ENCODE measurements at regions not wholly inside any gene's neighbourhood (a gene's known extent, or its start where the extent isn't known, plus 50 kb on each side); places are given as distances from the start of the nearest gene placed in this dataset.

DNA sequence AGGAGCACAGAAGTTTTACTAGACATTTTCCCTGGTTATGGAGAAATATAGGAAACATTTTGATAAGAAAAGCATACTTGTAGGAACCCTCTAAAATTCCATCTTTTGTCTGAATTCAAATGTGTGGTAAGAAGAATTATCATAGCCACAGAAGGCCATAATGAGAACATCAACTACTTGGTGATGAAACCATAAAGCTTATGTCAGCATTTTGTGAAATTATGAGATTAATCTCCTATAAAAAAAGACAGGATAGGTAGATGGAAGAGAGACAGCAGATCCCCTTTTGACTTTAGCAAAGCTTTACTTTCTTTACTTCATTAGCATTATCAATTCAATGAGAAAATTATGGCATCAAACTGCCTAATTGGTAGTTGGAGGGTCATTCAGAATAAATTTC, 697.0 kb downstream of the IGSF11 start:
- TF ChIP-seq TAF1 (IDR thresholded peaks at IDR 0.05; ENCODE audit: borderline replicate concordance, insufficient read depth, low read length): no peak
- TF ChIP-seq, protein P1, sequence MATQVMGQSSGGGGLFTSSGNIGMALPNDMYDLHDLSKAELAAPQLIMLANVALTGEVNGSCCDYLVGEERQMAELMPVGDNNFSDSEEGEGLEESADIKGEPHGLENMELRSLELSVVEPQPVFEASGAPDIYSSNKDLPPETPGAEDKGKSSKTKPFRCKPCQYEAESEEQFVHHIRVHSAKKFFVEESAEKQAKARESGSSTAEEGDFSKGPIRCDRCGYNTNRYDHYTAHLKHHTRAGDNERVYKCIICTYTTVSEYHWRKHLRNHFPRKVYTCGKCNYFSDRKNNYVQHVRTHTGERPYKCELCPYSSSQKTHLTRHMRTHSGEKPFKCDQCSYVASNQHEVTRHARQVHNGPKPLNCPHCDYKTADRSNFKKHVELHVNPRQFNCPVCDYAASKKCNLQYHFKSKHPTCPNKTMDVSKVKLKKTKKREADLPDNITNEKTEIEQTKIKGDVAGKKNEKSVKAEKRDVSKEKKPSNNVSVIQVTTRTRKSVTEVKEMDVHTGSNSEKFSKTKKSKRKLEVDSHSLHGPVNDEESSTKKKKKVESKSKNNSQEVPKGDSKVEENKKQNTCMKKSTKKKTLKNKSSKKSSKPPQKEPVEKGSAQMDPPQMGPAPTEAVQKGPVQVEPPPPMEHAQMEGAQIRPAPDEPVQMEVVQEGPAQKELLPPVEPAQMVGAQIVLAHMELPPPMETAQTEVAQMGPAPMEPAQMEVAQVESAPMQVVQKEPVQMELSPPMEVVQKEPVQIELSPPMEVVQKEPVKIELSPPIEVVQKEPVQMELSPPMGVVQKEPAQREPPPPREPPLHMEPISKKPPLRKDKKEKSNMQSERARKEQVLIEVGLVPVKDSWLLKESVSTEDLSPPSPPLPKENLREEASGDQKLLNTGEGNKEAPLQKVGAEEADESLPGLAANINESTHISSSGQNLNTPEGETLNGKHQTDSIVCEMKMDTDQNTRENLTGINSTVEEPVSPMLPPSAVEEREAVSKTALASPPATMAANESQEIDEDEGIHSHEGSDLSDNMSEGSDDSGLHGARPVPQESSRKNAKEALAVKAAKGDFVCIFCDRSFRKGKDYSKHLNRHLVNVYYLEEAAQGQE (IDR thresholded peaks at IDR 0.05; ENCODE audit: insufficient read depth in 1 of 2, low read depth in 2 of 2, low read length in 2 of 2): no peak
- TF ChIP-seq POLR2AphosphoS5 (IDR thresholded peaks at IDR 0.05; ENCODE audit: low read depth, low read length): no peak
- no peak for TF ChIP-seq FOXP2 (optimal IDR thresholded peaks at IDR 0.05; ENCODE audit: borderline replicate concordance, extremely low read depth, extremely low read length, insufficient read depth)
- no peak for TF ChIP-seq SIN3A (IDR thresholded peaks at IDR 0.05; ENCODE audit: borderline replicate concordance, insufficient read depth, low read length)

DNA sequence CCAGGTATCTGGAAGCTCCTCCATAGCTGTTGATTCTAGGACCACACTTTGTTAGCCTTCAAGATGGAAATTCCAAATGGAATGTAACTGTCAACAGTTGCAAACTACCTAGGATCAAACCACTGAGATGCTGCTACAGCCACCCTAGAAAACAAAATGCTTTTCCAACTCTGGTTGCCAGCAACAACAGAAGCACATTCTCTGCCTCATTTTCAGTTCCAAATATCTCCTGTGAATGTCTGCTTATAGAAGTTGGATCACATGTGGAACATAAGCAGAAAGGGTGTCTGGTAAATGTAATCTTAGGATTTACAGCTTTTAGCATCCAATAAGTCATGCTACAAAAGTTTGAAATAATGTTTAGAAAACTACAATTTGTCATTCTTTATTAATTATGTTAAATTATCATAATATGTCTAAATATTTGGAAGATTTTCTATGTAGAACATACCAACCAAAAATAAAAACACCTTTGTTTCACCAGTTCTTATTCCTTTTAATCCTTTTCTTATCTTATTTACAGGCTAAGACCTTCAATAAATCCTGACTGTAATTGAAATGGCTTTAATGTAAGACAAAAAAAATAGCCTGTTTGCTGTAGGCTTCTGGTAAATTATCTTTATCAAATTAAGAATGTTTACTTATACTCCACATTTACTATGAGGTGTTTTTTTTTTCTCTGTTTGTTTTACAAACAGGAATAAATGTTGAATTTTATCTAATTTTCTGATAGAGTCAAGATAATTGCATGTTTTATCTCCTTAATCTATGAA, 687.1 kb downstream of the IGSF11 start:
- TF ChIP-seq POLR2AphosphoS5 (IDR thresholded peaks at IDR 0.05; ENCODE audit: low read depth, low read length) (no peak), TAF1 (IDR thresholded peaks at IDR 0.05; ENCODE audit: borderline replicate concordance, insufficient read depth, low read length) (no peak), SIN3A (IDR thresholded peaks at IDR 0.05; ENCODE audit: borderline replicate concordance, insufficient read depth, low read length) (no peak), FOXP2 (optimal IDR thresholded peaks at IDR 0.05; ENCODE audit: borderline replicate concordance, extremely low read depth, extremely low read length, insufficient read depth) (no peak)
- TF ChIP-seq, protein P1 (IDR thresholded peaks at IDR 0.05; ENCODE audit: insufficient read depth in 1 of 2, low read depth in 2 of 2, low read length in 2 of 2): no peak

DNA sequence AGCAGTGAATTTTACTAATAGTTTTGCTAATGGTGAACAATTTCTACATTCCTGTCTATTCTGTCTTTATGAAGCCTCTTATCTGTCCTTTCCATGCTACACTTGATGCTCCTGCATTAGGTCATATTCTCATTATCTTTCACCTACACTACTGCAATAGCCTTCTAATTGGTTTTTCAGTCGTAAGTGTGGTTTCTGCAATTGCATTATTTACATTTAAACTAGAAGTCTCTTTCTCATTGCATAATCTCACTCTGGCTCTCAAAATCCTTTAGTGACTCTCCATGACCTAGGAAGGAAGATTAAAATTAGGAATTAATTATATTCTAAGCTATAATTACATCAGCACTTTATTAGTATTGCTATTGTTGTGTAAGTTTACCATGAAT, 686.5 kb downstream of the IGSF11 start:
- TF ChIP-seq SIN3A (IDR thresholded peaks at IDR 0.05; ENCODE audit: borderline replicate concordance, insufficient read depth, low read length) (no peak), TAF1 (IDR thresholded peaks at IDR 0.05; ENCODE audit: borderline replicate concordance, insufficient read depth, low read length) (no peak), FOXP2 (optimal IDR thresholded peaks at IDR 0.05; ENCODE audit: borderline replicate concordance, extremely low read depth, extremely low read length, insufficient read depth) (no peak), POLR2AphosphoS5 (IDR thresholded peaks at IDR 0.05; ENCODE audit: low read depth, low read length) (no peak)
- TF ChIP-seq, protein P1 (IDR thresholded peaks at IDR 0.05; ENCODE audit: insufficient read depth in 1 of 2, low read depth in 2 of 2, low read length in 2 of 2): no peak

DNA sequence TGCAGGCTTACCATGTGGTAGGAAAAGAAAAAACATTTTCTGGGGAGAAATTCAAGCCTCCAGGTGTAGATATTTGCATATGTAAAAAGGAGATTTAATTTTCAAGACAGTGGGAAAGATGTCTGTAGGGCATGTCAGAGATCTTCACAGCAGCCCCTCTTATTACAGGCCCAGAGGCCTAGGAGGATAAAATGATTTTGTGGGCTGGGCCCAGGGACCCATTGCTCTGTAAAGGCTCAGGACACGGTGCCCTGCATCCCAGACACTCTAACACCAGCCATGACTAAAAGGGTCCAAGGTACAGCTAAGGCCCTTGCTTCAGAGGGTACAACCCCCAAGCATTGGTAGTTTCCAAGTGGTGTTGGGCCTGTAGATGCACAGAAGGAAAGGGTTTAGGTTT, 680.1 kb downstream of the IGSF11 start:
- TF ChIP-seq TAF1 (IDR thresholded peaks at IDR 0.05; ENCODE audit: borderline replicate concordance, insufficient read depth, low read length): no peak
- no peak for TF ChIP-seq SIN3A (IDR thresholded peaks at IDR 0.05; ENCODE audit: borderline replicate concordance, insufficient read depth, low read length)
- TF ChIP-seq, protein P1 (IDR thresholded peaks at IDR 0.05; ENCODE audit: insufficient read depth in 1 of 2, low read depth in 2 of 2, low read length in 2 of 2): no peak
- no peak for TF ChIP-seq FOXP2 (optimal IDR thresholded peaks at IDR 0.05; ENCODE audit: borderline replicate concordance, extremely low read depth, extremely low read length, insufficient read depth)
- TF ChIP-seq POLR2AphosphoS5 (IDR thresholded peaks at IDR 0.05; ENCODE audit: low read depth, low read length): no peak

All from PFSK-1 (cell line).